ENCODE measurements at regions not wholly inside any gene's neighbourhood (a gene's known extent, or its start where the extent isn't known, plus 50 kb on each side); places are given as distances from the start of the nearest gene placed in this dataset.

DNA sequence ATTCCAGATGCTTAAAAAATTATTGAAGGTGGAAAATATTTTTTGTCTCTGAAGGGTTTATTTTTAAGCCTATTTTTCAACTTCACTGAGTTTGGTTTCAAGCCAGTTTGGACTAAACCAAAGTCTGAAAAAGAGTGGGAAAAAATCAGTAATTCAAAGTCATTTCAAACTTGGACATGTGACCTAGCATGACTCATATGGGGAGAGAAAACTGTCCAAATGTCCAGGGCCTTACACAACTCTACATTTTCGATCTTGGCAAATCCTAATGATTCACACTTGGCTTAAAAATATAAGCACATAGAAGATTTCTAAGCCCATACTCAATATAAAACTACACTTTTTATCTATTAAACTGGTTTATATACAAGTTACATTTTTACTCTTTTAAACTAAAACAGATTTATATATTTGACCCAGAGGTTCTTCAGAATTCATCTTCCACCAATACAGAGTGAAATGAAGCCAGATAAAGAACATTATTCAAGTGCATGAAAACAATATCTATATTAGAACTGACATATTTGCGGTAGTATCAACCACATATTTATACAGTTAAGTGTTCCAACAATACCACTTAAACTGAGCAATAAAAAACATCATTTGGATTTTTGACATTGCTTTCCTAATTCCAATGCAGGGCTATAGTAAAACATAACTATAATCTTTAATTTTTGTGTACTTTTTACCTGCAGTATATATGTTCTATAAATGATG lies 110.3 kb upstream of the TCF21 start:
- TF ChIP-seq, protein P1, sequence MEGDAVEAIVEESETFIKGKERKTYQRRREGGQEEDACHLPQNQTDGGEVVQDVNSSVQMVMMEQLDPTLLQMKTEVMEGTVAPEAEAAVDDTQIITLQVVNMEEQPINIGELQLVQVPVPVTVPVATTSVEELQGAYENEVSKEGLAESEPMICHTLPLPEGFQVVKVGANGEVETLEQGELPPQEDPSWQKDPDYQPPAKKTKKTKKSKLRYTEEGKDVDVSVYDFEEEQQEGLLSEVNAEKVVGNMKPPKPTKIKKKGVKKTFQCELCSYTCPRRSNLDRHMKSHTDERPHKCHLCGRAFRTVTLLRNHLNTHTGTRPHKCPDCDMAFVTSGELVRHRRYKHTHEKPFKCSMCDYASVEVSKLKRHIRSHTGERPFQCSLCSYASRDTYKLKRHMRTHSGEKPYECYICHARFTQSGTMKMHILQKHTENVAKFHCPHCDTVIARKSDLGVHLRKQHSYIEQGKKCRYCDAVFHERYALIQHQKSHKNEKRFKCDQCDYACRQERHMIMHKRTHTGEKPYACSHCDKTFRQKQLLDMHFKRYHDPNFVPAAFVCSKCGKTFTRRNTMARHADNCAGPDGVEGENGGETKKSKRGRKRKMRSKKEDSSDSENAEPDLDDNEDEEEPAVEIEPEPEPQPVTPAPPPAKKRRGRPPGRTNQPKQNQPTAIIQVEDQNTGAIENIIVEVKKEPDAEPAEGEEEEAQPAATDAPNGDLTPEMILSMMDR (IDR thresholded peaks at IDR 0.05) = no peak
- no peak for TF ChIP-seq ZFX (IDR thresholded peaks at IDR 0.05; ENCODE audit: borderline replicate concordance)
